Hepatocyte (in vitro differentiated cells): ENCODE measurements at regions not wholly inside any gene's neighbourhood (a gene's known extent, or its start where the extent isn't known, plus 50 kb on each side); places are given as distances from the start of the nearest gene placed in this dataset.

ENCODE experiments used
- DNase-seq: peaks from one replicate; pipeline ENCODE4 v3.0.0-alpha.2; 2016; ENCODE audit warnings: low spot score
- H2AFZ ChIP-seq: fragments of 200-600 bp; sonication (generic); 2 replicates; pipeline ENCODE4 v1.6.0; 2016; ENCODE audit warnings: antibody characterized with exemption, mild to moderate bottlenecking
- H3K27ac ChIP-seq: fragments of 200-600 bp; sonication (generic); 2 replicates; pipeline ENCODE4 v1.5.1; 2016; ENCODE audit warnings: mild to moderate bottlenecking
- H3K27me3 ChIP-seq: fragments of 200-600 bp; sonication (generic); 2 replicates; pipeline ENCODE4 v1.6.1; 2016
- H3K36me3 ChIP-seq: fragments of 200-600 bp; sonication (generic); replicated peaks from 2 replicates; pipeline ENCODE4 v1.5.1; 2016; ENCODE audit warnings: low read depth; ENCODE audit not compliant: insufficient read depth
- H3K4me1 ChIP-seq: fragments of 200-600 bp; sonication (generic); 2 replicates; pipeline ENCODE4 v1.5.1; 2016; ENCODE audit warnings: mild to moderate bottlenecking, moderate library complexity; ENCODE audit not compliant: insufficient read depth
- H3K4me2 ChIP-seq: fragments of 200-600 bp; sonication (generic); 2 replicates; pipeline ENCODE4 v1.6.0; 2016
- H3K4me3 ChIP-seq: fragments of 200-600 bp; sonication (generic); 2 replicates; pipeline ENCODE4 v1.5.1; 2016; ENCODE audit warnings: mild to moderate bottlenecking
- H3K79me2 ChIP-seq: fragments of 200-600 bp; sonication (generic); 2 replicates; pipeline ENCODE4 v1.6.0; 2017; ENCODE audit warnings: mild to moderate bottlenecking
- H3K9me2 ChIP-seq: fragments of 200-600 bp; sonication (generic); replicated peaks from 2 replicates; pipeline ENCODE4 v1.6.0; 2017; ENCODE audit warnings: mild to moderate bottlenecking; ENCODE audit not compliant: insufficient read depth
- H3K9me3 ChIP-seq: fragments of 200-600 bp; sonication (generic); 2 replicates; pipeline ENCODE4 v1.5.1; 2016; ENCODE audit warnings: low read depth, mild to moderate bottlenecking
- H4K20me1 ChIP-seq: fragments of 200-600 bp; sonication (generic); 2 replicates; pipeline ENCODE4 v1.6.0; 2016; ENCODE audit warnings: mild to moderate bottlenecking; ENCODE audit not compliant: insufficient read depth, poor library complexity, severe bottlenecking
- EZH2 ChIP-seq: fragments of 200-600 bp; sonication (generic); IDR thresholded peaks from 2 replicates; pipeline ENCODE4 v1.6.1; 2016; ENCODE audit warnings: antibody characterized with exemption, mild to moderate bottlenecking, borderline replicate concordance
- EZH2phosphoT487 ChIP-seq: fragments of 200-600 bp; sonication (generic); IDR thresholded peaks from one replicate; pipeline ENCODE4 v1.6.1; 2018; ENCODE audit warnings: antibody characterized with exemption, mild to moderate bottlenecking, low read depth, moderate library complexity; ENCODE audit not compliant: unreplicated experiment, severe bottlenecking
- WGBS: methylation state at CpG from one replicate; pipeline ENCODE4 v1.1.6; 2016; ENCODE audit warnings: low lambda C conversion rate; ENCODE audit errors: missing lambda C conversion rate; 5-methylcytosine and 5-hydroxymethylcytosine counted together
- TF ChIP-seq, protein P1 (sequence below): fragments of 200-600 bp; sonication (generic); IDR thresholded peaks from 2 replicates; pipeline ENCODE4 v1.5.1; 2016; ENCODE audit warnings: antibody characterized with exemption, mild to moderate bottlenecking; ENCODE audit not compliant: poor library complexity

- H4K20me1 ChIP-seq = no peaks in the 10 kb centered on the region
- H3K9me3 ChIP-seq = no peaks in the 10 kb centered on the region
- no peak overlapping the region for H3K4me2 ChIP-seq
- H3K27ac ChIP-seq = no peak overlapping the region
- no peaks in the 10 kb centered on the region for H3K9me2 ChIP-seq
- no peaks in the 10 kb centered on the region for H3K27me3 ChIP-seq
- no peak overlapping the region for H2AFZ ChIP-seq
- no peaks in the 10 kb centered on the region for H3K36me3 ChIP-seq
- no peak for DNase-seq
- WGBS = 94% methylated on average over 2 of the region's 2 CpGs
- no peak for TF ChIP-seq EZH2
- no peak for TF ChIP-seq EZH2phosphoT487
- TF ChIP-seq, protein P1, sequence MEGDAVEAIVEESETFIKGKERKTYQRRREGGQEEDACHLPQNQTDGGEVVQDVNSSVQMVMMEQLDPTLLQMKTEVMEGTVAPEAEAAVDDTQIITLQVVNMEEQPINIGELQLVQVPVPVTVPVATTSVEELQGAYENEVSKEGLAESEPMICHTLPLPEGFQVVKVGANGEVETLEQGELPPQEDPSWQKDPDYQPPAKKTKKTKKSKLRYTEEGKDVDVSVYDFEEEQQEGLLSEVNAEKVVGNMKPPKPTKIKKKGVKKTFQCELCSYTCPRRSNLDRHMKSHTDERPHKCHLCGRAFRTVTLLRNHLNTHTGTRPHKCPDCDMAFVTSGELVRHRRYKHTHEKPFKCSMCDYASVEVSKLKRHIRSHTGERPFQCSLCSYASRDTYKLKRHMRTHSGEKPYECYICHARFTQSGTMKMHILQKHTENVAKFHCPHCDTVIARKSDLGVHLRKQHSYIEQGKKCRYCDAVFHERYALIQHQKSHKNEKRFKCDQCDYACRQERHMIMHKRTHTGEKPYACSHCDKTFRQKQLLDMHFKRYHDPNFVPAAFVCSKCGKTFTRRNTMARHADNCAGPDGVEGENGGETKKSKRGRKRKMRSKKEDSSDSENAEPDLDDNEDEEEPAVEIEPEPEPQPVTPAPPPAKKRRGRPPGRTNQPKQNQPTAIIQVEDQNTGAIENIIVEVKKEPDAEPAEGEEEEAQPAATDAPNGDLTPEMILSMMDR = no peak
- H3K4me3 ChIP-seq = no peak overlapping the region
- H3K79me2 ChIP-seq = no peaks in the 10 kb centered on the region
- H3K4me1 ChIP-seq = no peaks in the 10 kb centered on the region
Measured at GRCh38 chr10:35852721-35853120, 210.6 kb upstream of the FZD8 start.

DNA sequence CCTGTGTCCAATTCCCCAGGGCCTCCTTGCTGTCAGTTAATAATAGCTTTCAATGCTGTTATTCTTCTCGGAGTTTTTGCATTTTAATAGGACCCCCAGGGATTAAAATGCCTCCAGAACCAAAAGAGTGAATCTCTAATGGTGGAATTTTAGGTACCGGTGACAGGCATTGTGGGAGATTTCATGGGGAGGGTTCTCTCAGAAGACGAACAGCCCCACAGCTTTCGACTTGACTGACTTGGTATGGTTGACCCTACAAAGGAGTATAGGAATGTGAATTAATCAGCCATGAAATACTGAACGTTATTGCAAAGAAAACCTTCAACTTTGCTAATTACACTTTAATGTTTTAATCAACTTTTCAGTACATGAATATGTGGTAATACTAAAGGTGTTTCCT is 206.3 kb upstream of the FZD8 start:
- Histone ChIP-seq H2AFZ (no peak overlapping the region), H3K9me3 (no peaks in the 10 kb centered on the region), H3K4me2 (no peak overlapping the region), H3K36me3 (no peaks in the 10 kb centered on the region), H3K4me1 (no peaks in the 10 kb centered on the region), H3K27ac (no peak overlapping the region), H4K20me1 (no peaks in the 10 kb centered on the region), H3K4me3 (no peak overlapping the region), H3K9me2 (no peaks in the 10 kb centered on the region), H3K27me3 (no peaks in the 10 kb centered on the region), H3K79me2 (no peaks in the 10 kb centered on the region)
- WGBS = 51% methylated on average over 5 of the region's 5 CpGs
- TF ChIP-seq EZH2phosphoT487 (no peak), EZH2 (no peak)
- TF ChIP-seq, protein P1 = no peak
- no peak for DNase-seq

GRCh38 chr10:35844686-35845085 is 202.6 kb upstream of the FZD8 start:
- no peaks in the 10 kb centered on the region for H3K79me2 ChIP-seq
- H4K20me1 ChIP-seq = no peaks in the 10 kb centered on the region
- H3K4me2 ChIP-seq = no peak overlapping the region
- H3K9me2 ChIP-seq = no peaks in the 10 kb centered on the region
- H3K36me3 ChIP-seq = no peaks in the 10 kb centered on the region
- H3K27me3 ChIP-seq = no peaks in the 10 kb centered on the region
- WGBS = 92% methylated on average over 5 of the region's 5 CpGs
- TF ChIP-seq EZH2phosphoT487 (no peak), EZH2 (no peak)
- TF ChIP-seq, protein P1 = no peak
- no peak overlapping the region for H3K27ac ChIP-seq
- DNase-seq = no peak
- H3K4me1 ChIP-seq = no peaks in the 10 kb centered on the region
- H3K9me3 ChIP-seq = no peaks in the 10 kb centered on the region
- no peak overlapping the region for H2AFZ ChIP-seq
- no peak overlapping the region for H3K4me3 ChIP-seq

DNA sequence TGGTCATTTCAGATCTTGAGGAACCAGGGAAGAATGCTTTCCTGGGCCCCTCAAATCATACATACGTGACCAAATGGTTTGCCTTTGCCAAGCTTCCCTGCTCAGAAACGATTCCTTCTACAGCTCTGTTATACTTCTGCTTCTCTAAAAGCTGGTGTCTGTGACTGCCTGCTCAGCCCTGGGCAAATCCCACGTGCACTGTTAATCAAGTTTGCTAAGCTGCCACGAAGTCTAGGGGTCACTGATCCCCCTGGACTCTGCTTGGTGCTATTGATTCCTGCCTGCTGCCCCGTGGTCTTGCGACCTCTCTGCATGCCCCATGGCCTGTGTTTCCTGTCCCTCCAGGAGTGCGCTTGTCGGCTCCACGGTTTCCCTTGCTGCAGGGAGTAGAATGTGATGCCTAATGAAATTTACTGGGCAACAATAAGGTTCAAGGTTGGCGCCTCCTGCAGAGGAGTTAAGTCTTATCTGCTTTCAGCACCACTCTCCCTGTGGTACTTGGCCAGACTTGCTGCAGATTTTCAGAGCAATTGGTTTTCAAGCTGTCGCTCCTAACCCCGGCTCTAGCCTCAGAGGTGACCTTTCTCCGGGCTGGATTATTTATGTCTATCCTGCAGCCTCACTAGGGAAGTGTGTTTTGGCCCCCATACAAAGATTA is 201.6 kb upstream of the FZD8 start:
- WGBS = 44% methylated on average over 13 of the region's 13 CpGs
- no peaks in the 10 kb centered on the region for H3K9me3 ChIP-seq
- H3K9me2 ChIP-seq = no peaks in the 10 kb centered on the region
- no peaks in the 10 kb centered on the region for H3K27me3 ChIP-seq
- no peak for DNase-seq
- TF ChIP-seq EZH2phosphoT487 (no peak), EZH2 (no peak)
- TF ChIP-seq, protein P1 = no peak
- no peak overlapping the region for H3K4me2 ChIP-seq
- no peaks in the 10 kb centered on the region for H3K4me1 ChIP-seq
- H3K79me2 ChIP-seq = no peaks in the 10 kb centered on the region
- no peak overlapping the region for H2AFZ ChIP-seq
- H3K36me3 ChIP-seq = no peaks in the 10 kb centered on the region
- no peak overlapping the region for H3K4me3 ChIP-seq
- H3K27ac ChIP-seq = no peak overlapping the region
- no peaks in the 10 kb centered on the region for H4K20me1 ChIP-seq
